NCI-H1105 treated with DMSO at 0.1 percent for 48 hours (cell line): ENCODE measurements at regions not wholly inside any gene's neighbourhood (a gene's known extent, or its start where the extent isn't known, plus 50 kb on each side); places are given as distances from the start of the nearest gene placed in this dataset.

Experiments used
- DNase-seq: peaks from one replicate; lab custom pipeline; 2025; lab: John Stamatoyannopoulos, UW

- no peak for DNase-seq
These were observed 151.8 kb downstream of the OLFM1 start for GRCh38 chr9:135239100-135239768.

GRCh38 chr9:135239769-135240141 lies 152.3 kb downstream of the OLFM1 start:
- no peak for DNase-seq

- DNase-seq = no peak
These were observed 152.8 kb downstream of the OLFM1 start for GRCh38 chr9:135240222-135240621.

DNA sequence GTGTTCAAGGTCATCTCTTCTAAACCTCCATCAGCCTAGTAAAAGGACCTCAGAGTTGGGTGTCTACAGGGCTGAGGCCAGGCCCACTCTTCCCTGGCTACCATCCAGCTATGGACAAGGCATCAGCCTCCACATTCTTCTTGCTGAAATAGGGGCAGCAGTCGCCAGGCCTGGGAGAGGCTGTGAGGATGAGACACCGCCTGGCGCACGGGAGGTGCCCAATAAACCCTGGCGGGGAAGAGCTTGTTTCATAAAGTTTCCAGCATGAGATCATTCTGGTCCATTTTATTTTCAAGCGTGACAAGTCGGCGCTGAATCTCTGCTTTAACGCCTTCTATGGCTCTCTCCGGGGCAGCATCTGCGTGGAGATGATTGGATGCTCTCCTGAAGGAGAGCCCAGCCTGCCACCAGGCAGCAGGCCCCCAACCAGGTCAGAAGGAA lies 153.4 kb downstream of the OLFM1 start:
- no peak for DNase-seq

GRCh38 chr9:135241381-135242048 lies 154.0 kb downstream of the OLFM1 start:
- DNase-seq = no peak

DNA sequence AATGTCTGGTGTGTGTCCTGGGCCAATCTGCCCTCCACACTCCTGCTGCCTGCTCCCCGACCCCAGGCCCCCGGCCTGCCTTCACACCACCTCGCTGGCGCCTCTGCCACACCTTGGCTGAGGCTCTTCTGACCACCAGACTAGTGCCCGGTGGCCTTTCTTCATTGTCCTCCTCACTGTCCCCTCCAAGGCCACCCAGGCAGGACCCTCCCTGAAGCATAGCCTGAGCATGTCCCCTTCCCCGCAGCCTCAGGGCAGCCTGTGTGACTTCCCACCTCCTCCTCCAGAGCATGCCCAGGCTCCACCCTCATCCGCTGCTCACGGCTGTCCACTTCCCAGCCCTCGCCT lies 154.6 kb downstream of the OLFM1 start:
- no peak for DNase-seq

DNA sequence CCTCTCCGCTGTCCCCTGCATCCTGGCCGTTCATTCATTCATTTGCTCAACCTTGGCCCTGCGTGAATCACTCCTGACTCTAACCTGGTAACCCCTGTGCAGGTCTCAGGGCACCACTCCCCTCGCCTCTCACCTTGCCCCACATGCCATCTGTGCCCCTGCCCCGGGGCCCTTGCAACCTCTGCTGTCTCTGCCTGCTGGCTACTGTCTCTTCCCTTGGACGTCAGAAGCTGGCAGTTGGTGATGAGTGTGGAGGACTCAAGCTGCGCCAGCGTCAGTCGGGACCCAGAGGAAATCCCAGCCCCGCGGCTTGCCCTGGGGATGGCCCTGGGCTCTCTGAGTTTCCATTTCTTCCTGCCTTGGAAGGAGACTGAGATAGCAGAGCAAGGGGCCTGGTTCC lies 154.9 kb downstream of the OLFM1 start:
- DNase-seq = no peak

DNA sequence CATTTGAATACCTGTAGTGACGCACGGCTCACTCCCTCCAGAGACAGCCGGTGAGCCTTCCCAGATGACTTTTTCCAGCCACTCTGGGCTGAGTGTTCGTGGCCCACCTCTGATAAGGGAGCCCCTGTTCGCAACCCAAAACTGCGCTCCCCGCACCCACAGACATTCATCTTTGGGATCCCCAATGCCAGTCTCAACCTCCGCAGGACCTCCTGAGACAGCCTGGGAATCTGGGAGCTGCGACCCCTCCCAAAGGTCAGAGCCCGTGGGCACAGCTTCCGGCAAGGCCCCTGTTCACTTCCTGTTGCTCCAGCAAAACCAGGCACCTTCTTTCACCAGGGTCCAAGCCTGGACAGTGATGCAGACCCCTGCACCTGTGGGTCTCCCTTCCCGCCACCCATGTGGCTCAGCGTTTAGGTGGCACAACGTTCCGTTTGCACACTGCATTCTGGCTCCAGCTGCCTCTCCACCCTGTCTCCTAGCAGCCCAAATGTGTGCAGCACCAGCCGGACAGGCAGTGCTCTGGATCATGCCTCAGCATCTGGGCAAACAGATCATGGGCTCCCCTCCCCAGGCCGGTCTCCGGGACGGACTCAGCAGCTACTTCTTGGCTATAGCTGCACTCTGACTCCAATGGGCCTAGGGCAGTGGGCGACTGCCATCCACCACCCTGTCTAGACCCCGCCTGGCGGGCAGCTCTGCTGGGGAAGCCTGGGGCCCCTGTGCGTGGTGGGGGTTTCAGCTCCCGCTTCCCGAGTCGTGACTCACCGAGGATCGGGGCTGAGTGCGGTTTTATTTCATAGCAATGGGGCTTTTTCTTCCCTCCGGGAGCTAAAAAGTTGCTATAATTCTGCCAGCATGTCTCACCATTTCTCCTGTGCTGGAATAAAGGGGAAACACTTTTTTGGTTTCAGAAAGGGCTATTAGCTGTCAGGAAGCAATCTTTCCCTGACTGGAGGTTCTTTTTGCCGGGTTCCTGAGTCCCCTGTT lies 156.0 kb downstream of the OLFM1 start:
- no peak for DNase-seq

DNA sequence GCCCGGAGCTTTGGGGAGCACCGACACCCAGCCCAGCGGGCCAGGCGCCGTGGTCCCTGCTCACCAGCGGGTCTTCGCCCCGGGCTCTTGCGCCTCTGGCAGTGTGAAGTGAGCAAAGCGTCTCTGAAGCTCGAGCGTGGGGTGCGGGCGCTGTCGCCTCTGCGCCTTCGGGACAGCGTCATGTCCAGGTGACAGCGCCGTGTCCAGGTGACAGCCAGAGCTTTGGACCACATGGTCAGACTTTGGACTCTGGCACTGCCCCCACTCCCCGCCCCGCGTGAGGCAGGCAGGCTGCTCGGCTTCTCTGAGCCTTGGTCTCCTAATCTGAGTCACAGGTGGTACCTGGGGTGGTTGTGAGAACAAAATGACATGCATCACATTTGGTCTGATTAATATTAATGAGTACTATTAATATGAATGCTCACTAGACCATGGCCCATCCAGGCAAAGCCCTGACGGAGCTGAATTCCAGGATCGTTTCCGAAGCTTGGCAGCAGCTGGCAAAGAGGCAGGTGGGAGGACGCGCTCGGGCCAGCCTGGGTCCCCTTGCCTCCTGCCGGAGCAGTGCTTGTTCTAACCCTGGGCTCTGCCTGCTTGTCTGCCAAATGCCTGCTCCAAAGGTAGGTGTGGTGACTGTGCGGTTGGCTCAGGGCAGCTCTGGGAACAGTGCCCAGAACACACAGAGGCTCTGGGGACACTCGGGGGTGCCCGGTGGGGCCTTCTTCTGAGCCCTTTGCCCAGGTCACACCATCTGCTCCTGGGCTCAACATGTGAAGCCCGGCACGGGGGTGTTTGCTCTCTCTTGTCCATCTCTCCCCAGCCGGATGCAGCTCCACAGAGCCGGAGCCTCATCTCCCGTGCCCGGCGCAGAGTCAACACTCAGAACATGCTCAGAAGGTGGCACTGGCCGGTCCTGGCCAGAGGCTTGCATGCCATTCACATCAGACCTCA lies 157.1 kb downstream of the OLFM1 start:
- peak; percentile 64 for DNase-seq

GRCh38 chr9:135245482-135246247 lies 158.2 kb downstream of the OLFM1 start:
- no peak for DNase-seq

DNA sequence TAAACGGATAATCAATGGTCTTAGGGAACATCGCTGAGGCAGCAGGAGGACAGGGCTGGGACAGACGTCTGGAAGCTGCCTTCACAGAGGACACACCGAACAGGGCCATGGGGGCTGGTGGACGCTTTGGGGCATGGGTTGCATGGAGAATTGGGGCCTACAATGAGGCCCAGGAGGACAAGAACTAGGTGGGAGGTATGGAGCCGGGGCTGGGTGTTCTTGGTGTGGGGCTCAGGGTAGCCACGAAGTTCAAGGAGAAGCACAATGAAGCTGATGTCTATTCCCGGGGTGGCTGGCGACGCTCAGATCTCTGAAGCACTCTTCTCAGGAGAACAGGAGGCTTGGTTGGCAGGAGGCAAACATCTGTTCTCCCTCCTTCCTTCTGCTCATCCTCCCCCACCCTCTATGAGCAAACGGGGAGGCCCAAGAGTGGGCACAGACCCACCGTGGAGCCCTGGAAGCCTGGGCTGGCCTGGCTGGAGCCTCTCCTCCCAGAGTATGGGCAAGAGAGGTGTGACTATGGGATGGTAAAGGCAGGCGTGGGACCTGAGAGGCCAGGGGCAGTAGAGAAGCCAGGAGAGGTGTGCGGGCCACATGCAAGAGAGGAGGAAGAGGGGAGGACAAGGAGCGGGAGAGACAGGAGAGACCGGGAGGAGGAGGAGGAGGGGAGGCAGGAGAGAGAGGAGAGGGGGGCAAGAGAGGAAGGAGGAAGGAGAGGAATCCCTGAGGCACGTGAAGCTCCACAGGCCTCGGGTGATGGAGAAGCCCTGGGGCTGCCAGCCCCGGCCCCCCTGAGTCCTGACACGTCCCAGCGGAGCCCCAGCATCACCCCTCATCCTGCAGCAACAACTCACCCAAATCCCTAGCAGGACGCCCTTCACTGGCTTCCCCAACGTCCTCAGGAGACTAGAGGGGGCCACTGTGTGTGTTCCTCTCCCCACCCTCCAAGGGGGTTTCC lies 159.1 kb downstream of the OLFM1 start:
- no peak for DNase-seq

DNA sequence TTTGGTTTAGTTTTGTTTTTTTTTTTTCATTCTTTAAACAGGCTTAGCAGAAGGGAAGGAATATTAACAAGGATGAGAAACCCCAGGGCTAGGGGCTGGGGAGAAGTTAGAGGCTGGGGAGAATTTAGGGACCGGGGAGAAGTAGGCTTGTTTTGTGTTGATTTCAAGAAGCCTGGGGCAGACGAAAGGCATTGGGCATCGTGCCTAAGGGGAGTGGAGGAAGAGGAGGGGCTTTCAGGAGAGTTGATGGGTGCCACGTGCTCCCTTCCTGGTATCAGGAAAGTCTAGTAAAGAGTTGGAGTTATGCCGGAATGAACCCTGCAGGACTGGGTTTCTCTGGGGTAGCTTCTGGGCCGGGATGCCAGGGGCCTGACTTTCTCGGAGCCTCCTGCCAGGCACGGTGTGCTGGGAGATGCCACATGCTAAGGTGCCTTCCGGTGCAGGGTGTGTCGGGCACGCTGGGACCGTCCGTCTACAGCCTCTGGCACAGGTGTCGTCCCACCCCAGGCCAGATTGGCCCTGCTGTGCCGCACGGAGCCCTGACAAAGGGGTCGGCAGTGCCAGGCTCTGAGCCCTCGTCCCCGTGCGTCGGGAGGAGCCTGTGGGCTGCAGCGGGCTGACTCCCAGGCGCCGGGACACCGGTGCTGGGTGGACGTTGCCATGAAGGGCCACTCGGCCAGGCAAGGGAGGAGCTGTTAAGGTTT lies 159.9 kb downstream of the OLFM1 start:
- DNase-seq = no peak

- DNase-seq = no peak
These were observed 160.6 kb downstream of the OLFM1 start for GRCh38 chr9:135248111-135248510.

GRCh38 chr9:135248721-135249120 lies 161.3 kb downstream of the OLFM1 start:
- no peak for DNase-seq

DNA sequence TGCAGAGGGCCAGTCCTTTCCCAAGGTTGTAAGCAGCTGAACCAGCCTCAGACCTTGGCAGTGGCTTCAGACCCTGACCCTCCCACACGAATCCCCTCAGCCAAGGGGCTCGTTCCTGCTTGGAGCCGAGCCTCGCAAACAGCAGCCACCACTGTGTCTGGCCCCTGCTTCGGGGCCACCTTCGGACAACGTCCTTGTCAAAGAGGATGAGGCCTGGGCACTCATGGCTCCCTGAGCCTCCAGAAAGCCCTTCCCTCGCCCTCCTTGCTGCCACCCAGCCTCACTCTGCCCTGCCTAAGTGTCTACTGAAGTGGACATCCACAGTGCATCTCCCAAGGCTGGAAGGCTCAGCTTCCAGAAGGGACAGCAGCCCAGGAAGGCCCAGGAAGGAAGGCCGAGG lies 161.7 kb downstream of the OLFM1 start:
- no peak for DNase-seq

DNA sequence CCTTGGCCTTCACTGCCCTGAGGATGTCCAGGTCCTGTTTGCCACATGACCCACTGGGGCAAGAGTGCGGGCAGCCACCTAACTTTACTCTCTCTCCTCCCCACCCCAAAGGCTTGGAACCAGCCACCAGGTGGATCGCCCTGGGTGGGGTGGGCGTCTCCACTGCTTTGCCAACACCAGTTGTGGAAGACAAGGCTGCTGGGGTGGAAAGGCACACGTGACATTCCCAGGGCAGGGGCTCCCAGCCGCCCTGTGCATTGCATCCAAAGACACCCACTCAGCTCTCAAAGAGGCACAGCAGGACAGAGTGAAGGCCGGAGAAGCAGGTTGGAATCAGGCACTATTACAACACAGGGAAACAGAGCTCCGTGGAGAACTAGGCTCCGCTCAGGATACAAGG lies 162.2 kb downstream of the OLFM1 start:
- no peak for DNase-seq

DNA sequence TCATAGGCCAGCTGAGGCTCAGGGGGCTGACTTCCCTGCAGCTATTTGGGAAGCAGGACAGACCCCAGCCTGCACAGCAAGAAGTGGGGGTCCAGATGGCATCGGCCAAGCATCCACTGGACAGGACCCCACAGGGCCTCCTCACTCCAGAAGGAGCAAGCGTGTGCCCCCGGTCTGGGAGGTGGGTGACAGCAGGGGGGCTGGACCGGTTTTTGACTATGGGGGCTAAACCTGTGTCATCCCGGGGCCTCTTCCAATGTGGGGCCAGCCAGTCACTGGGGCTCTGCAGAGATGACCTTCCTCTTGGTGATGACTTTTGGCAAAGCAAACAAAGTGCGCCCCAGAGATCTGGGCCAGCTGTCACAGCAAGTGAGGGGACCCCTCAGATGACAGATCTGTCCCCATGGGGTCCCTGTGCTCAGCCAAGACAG lies 163.9 kb downstream of the OLFM1 start:
- no peak for DNase-seq

DNA sequence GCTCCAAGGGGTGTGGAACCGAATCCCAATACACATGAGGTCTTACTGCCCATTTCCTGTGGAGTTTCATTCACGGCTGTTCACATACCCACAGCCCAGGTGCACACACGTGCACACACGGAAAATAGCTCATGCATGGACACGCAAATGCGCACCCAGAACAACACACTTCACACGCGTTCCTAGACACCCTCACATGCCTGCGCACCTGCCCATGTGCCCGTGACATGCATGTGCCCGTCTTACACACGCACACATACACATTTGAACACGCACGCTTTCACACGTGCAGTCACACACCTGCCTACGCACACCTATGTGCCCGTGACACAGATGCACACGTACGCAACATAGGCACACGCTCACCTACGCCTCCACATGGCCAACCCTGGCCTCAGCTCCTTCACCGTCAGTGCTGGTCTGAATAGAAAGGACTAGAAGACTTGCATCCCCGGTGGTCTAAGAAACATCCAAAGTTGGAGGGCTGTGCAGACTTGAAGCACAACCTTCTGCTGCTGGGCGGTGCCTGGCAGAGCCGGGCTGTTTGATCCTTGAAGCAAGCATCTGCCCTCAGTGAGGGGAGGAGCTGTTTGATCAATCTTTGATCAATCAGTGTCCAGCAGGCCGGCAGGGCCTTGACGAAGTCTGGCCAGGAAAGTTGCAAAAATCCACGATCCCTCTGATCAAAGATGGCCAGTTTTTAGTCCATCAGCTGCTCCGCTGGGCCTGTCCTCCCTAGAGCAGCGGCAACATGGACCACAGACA lies 164.7 kb downstream of the OLFM1 start:
- DNase-seq = no peak
